ENCODE measurements at regions not wholly inside any gene's neighbourhood (a gene's known extent, or its start where the extent isn't known, plus 50 kb on each side); places are given as distances from the start of the nearest gene placed in this dataset.

DNA sequence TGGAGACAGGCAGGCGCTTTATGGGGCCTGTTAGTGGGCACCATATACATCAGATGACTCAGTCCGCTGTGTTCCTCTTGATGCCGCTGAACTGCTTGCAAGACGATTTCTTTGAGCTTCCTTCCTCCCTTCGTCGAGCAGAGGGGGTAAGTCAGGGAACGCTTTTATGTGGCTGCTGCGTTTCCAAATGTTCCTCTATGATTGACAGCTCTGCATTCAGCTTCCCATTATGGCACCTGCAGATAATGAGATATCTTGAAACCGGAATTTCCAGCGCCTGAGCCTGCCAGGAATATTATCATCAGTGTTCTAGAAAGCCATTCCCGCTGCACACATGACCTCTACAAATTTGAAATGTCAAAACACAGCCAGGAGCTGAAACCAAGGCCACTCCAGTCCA lies 257.0 kb downstream of the TSHZ3 start (continued):
- TF ChIP-seq, protein P1, sequence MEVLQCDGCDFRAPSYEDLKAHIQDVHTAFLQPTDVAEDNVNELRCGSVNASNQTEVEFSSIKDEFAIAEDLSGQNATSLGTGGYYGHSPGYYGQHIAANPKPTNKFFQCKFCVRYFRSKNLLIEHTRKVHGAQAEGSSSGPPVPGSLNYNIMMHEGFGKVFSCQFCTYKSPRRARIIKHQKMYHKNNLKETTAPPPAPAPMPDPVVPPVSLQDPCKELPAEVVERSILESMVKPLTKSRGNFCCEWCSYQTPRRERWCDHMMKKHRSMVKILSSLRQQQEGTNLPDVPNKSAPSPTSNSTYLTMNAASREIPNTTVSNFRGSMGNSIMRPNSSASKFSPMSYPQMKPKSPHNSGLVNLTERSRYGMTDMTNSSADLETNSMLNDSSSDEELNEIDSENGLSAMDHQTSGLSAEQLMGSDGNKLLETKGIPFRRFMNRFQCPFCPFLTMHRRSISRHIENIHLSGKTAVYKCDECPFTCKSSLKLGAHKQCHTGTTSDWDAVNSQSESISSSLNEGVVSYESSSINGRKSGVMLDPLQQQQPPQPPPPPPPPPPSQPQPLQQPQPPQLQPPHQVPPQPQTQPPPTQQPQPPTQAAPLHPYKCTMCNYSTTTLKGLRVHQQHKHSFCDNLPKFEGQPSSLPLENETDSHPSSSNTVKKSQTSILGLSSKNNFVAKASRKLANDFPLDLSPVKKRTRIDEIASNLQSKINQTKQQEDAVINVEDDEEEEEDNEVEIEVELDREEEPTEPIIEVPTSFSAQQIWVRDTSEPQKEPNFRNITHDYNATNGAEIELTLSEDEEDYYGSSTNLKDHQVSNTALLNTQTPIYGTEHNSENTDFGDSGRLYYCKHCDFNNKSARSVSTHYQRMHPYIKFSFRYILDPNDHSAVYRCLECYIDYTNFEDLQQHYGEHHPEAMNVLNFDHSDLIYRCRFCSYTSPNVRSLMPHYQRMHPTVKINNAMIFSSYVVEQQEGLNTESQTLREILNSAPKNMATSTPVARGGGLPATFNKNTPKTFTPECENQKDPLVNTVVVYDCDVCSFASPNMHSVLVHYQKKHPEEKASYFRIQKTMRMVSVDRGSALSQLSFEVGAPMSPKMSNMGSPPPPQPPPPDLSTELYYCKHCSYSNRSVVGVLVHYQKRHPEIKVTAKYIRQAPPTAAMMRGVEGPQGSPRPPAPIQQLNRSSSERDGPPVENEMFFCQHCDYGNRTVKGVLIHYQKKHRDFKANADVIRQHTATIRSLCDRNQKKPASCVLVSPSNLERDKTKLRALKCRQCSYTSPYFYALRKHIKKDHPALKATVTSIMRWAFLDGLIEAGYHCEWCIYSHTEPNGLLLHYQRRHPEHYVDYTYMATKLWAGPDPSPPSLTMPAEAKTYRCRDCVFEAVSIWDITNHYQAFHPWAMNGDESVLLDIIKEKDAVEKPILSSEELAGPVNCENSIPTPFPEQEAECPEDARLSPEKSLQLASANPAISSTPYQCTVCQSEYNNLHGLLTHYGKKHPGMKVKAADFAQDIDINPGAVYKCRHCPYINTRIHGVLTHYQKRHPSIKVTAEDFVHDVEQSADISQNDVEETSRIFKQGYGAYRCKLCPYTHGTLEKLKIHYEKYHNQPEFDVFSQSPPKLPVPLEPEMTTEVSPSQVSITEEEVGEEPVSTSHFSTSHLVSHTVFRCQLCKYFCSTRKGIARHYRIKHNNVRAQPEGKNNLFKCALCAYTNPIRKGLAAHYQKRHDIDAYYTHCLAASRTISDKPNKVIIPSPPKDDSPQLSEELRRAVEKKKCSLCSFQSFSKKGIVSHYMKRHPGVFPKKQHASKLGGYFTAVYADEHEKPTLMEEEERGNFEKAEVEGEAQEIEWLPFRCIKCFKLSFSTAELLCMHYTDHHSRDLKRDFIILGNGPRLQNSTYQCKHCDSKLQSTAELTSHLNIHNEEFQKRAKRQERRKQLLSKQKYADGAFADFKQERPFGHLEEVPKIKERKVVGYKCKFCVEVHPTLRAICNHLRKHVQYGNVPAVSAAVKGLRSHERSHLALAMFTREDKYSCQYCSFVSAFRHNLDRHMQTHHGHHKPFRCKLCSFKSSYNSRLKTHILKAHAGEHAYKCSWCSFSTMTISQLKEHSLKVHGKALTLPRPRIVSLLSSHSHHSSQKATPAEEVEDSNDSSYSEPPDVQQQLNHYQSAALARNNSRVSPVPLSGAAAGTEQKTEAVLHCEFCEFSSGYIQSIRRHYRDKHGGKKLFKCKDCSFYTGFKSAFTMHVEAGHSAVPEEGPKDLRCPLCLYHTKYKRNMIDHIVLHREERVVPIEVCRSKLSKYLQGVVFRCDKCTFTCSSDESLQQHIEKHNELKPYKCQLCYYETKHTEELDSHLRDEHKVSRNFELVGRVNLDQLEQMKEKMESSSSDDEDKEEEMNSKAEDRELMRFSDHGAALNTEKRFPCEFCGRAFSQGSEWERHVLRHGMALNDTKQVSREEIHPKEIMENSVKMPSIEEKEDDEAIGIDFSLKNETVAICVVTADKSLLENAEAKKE (CRISPR knock-in tag; IDR thresholded peaks at IDR 0.05): no peak
- TF ChIP-seq POLR2AphosphoS5 (IDR thresholded peaks at IDR 0.05; ENCODE audit: low read depth) (no peak), EZH2phosphoT487 (IDR thresholded peaks at IDR 0.05; ENCODE audit: unreplicated experiment) (no peak)

DNA sequence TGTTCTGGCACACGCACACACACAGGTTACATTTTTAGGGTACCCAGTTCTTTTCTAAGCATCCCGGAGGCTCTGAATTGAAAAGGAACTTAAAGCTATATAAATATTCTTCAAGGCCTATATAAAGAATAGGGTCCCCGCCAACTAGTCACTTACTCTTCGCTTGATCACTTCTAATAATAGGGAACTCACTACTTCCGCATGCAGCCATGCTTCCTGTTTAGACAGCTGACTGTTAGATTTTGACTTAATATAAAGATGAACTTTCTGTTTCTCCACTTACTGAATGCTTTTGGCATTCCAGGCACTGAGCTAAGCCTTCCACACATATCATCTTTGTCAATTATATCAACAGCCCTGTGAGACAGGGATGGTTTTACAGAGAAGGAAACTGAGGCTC lies 259.6 kb downstream of the TSHZ3 start:
- ATAC-seq: no peak
- H3K4me2 ChIP-seq: no peak overlapping the region
- H3K4me3 ChIP-seq: no peak overlapping the region
- H3K4me1 ChIP-seq (ENCODE audit: insufficient read depth): no peaks in the 10 kb centered on the region
- no peak for DNase-seq (ENCODE audit: low spot score)
- no peaks in the 10 kb centered on the region for H4K20me1 ChIP-seq (replicated peaks; ENCODE audit: insufficient read depth)
- H3K27ac Mint-ChIP-seq: no peak overlapping the region
- H3K9me2 ChIP-seq (ENCODE audit: insufficient read depth): peaks cover 12% of the 10 kb centered on the region
- no peaks in the 10 kb centered on the region for H3K36me3 ChIP-seq (ENCODE audit: insufficient read depth)
- no peak overlapping the region for H3K27ac ChIP-seq (ENCODE audit: low read depth)
- no peaks in the 10 kb centered on the region for H3K36me3 Mint-ChIP-seq (ENCODE audit: low read depth)
- H3K4me1 Mint-ChIP-seq: no peaks in the 10 kb centered on the region
- H3K79me2 ChIP-seq (replicated peaks; ENCODE audit: insufficient read depth): no peaks in the 10 kb centered on the region
- H3K9me3 Mint-ChIP-seq: no peaks in the 10 kb centered on the region
- no peak overlapping the region for H3K4me3 Mint-ChIP-seq
- no peaks in the 10 kb centered on the region for H3F3A ChIP-seq (replicated peaks; ENCODE audit: low read depth)
- H2AFZ ChIP-seq: no peak overlapping the region
- H3K27me3 ChIP-seq (ENCODE audit: insufficient read depth): no peaks in the 10 kb centered on the region
- peaks cover 1% of the 10 kb centered on the region for H3K27me3 Mint-ChIP-seq (ENCODE audit: insufficient read depth, low read depth, poor library complexity)
- TF ChIP-seq EZH2 (IDR thresholded peaks at IDR 0.05; ENCODE audit: low read depth, unreplicated experiment): no peak
- TF ChIP-seq JUNB (IDR thresholded peaks at IDR 0.05; ENCODE audit: unreplicated experiment): no peak
- no peak for TF ChIP-seq STAT1 (IDR thresholded peaks at IDR 0.05; ENCODE audit: unreplicated experiment)
- TF ChIP-seq ZNF331 (CRISPR knock-in tag; IDR thresholded peaks at IDR 0.05; ENCODE audit: low read depth): no peak
- TF ChIP-seq, protein P1 (CRISPR knock-in tag; IDR thresholded peaks at IDR 0.05): no peak
- TF ChIP-seq CREB1 (CRISPR knock-in tag; IDR thresholded peaks at IDR 0.05; ENCODE audit: low read depth): no peak
- no peak for TF ChIP-seq NANOG (IDR thresholded peaks at IDR 0.05; ENCODE audit: borderline replicate concordance)
